Uterus (tissue), 2 donors: ENCODE measurements at regions not wholly inside any gene's neighbourhood (a gene's known extent, or its start where the extent isn't known, plus 50 kb on each side); places are given as distances from the start of the nearest gene placed in this dataset.

Source experiments
- POLR2A ChIP-seq, 2 donors: fragments of 450-650 bp; IDR thresholded peaks; one replicate each; pipeline ENCODE4 v1.6.1; 2016; ENCODE audit warnings: antibody characterized with exemption in 2 of 2, mild to moderate bottlenecking in 1 of 2, moderate library complexity in 1 of 2
- TF ChIP-seq, protein P1 (sequence below), 4 experiments: fragments of 200-600 bp in 2 of 4; fragments of 450-650 bp in 2 of 4; sonication (generic) in 2 of 4; IDR thresholded peaks; one replicate each; pipeline ENCODE4 v1.5.1; 2016 to 2019; ENCODE audit warnings: antibody characterized with exemption in 4 of 4, mild to moderate bottlenecking in 2 of 4, moderate library complexity in 1 of 4

DNA sequence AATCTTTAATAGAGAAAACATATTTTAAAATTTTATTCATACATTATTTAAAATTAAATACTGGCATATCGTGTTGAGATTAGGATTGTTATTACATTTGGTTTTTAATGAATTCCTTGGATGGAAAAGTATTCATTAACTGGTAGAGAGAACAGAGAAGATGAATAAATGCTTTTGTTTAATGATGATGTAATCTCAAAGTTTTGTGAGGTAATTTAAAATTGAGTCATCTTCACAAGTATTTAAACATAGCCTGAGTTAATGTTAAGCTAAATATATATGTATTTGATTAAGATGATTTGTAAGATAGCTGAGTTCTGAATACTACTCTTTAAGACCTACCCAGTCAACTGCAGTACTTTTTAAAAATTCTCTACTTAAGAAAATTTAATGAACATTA lies 713.4 kb upstream of the VRK2 start:
- TF ChIP-seq, protein P1, sequence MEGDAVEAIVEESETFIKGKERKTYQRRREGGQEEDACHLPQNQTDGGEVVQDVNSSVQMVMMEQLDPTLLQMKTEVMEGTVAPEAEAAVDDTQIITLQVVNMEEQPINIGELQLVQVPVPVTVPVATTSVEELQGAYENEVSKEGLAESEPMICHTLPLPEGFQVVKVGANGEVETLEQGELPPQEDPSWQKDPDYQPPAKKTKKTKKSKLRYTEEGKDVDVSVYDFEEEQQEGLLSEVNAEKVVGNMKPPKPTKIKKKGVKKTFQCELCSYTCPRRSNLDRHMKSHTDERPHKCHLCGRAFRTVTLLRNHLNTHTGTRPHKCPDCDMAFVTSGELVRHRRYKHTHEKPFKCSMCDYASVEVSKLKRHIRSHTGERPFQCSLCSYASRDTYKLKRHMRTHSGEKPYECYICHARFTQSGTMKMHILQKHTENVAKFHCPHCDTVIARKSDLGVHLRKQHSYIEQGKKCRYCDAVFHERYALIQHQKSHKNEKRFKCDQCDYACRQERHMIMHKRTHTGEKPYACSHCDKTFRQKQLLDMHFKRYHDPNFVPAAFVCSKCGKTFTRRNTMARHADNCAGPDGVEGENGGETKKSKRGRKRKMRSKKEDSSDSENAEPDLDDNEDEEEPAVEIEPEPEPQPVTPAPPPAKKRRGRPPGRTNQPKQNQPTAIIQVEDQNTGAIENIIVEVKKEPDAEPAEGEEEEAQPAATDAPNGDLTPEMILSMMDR (IDR thresholded peaks at IDR 0.05): no peak
- no peak for TF ChIP-seq POLR2A (IDR thresholded peaks at IDR 0.05)
